ENCODE measurements at regions not wholly inside any gene's neighbourhood (a gene's known extent, or its start where the extent isn't known, plus 50 kb on each side); places are given as distances from the start of the nearest gene placed in this dataset.
"Not testable (repeated sequence)": the region's sequence is repeated elsewhere in the genome, so short reads cannot be mapped to it uniquely, and the experiment has no call there.

DNA sequence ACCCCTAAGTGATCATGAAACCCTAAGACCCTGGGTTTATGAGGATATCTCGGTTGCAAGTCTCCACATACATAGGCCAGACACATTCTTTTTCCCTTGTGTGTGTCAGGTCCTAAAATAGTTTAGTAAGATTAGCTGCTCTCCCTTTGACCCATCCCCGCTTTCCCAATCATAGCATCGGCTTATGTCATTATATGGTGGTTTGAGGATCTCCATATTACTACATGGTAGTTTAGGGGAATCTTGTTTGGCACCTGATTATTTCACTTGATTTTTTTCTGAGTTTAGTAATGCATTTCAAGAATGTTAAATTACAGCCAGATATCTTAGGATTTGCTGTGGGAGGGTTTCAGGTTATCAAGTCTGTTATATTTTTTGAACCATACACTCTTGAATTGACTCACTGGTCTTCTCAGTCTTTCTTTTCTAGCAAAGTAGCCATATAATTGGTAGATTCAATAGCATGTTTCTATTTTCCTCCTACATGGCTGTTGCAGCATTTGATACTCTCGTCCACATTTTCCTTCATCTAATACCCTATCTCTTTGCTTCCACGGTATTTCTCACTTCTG is 68.3 kb upstream of the TRHDE start:
- no CpG with 5 or more reads among the region's 5 CpGs for WGBS (ENCODE audit: insufficient coverage)

DNA sequence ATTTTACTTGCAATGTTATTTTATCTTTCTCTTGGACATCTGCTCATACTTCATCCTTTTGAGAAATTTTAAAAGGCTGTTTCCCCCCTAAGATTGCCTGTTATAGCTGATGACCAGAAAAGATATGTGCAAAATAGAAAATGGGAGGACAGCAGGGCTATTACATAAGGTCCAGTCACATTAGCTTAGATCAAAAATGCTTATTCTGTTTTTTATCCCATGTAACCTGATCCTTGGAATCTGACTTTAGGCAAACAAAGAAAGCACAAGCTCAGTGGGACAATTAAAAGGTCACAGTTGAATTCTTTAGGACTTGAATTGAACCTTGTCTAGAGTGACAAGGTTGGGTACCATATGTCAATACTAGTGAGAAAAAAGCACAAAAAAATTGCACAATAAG is 65.1 kb upstream of the TRHDE start:
- DNase-seq (no peak), ATAC-seq (replicated peaks in 1 of 4) (no peak)
- CTCF ChIA-PET, result no interaction called here
- POLR2A ChIA-PET, result no interaction called here
- no peaks in the 10 kb centered on the region for H3K27me3 ChIP-seq (replicated peaks in 1 of 2; ENCODE audit: control insufficient read depth in 2 of 2, extremely low read depth in 1 of 2, insufficient read depth in 2 of 2, low read length in 1 of 2)
- no peaks in the 10 kb centered on the region for H3K4me1 ChIP-seq (ENCODE audit: control insufficient read depth in 1 of 2, extremely low read depth in 1 of 2, insufficient read depth in 2 of 2, low read length in 2 of 2)
- H3K4me3 ChIP-seq (ENCODE audit: control insufficient read depth in 1 of 2, extremely low read depth in 1 of 2, low read length in 1 of 2), result no peak overlapping the region
- H3K4me1 Mint-ChIP-seq, result no peaks in the 10 kb centered on the region
- no peaks in the 10 kb centered on the region for H3K9me3 ChIP-seq
- H3K27ac ChIP-seq (ENCODE audit: low read length), result no peak overlapping the region
- no peaks in the 10 kb centered on the region for H3K27me3 Mint-ChIP-seq
- no peak overlapping the region for H3K27ac Mint-ChIP-seq
- H3K9me3 Mint-ChIP-seq, result peaks cover 0 to 6% (median 4%) of the 10 kb centered on the region in 3 donors
- no peak overlapping the region for H3K4me3 Mint-ChIP-seq
- no peaks in the 10 kb centered on the region for H3K36me3 Mint-ChIP-seq
- no peaks in the 10 kb centered on the region for H3K36me3 ChIP-seq (ENCODE audit: control insufficient read depth in 2 of 2, extremely low read depth in 1 of 2, insufficient read depth in 1 of 2, low read length in 1 of 2)

More for the DNA sequence above, 68.3 kb upstream of the TRHDE start:
- Mint-ChIP-seq H3K27ac (no peak overlapping the region), H3K4me1 (no peaks in the 10 kb centered on the region), H3K36me3 (no peaks in the 10 kb centered on the region), H3K4me3 (no peak overlapping the region), H3K27me3 (no peaks in the 10 kb centered on the region), H3K9me3 (peaks cover 0 to 12% (median 9%) of the 10 kb centered on the region in 3 donors)
- no peaks in the 10 kb centered on the region for H3K4me1 ChIP-seq (ENCODE audit: control insufficient read depth in 1 of 2, extremely low read depth in 1 of 2, insufficient read depth in 2 of 2, low read length in 2 of 2)
- no peak overlapping the region for H3K27ac ChIP-seq (ENCODE audit: low read length)
- ATAC-seq (replicated peaks in 1 of 4) (no peak), DNase-seq (no peak)
- H3K36me3 ChIP-seq (ENCODE audit: control insufficient read depth in 2 of 2, extremely low read depth in 1 of 2, insufficient read depth in 1 of 2, low read length in 1 of 2), result no peaks in the 10 kb centered on the region
- H3K27me3 ChIP-seq (replicated peaks in 1 of 2; ENCODE audit: control insufficient read depth in 2 of 2, extremely low read depth in 1 of 2, insufficient read depth in 2 of 2, low read length in 1 of 2), result no peaks in the 10 kb centered on the region
- ChIA-PET CTCF (no interaction called here), POLR2A (no interaction called here)
- H3K4me3 ChIP-seq (ENCODE audit: control insufficient read depth in 1 of 2, extremely low read depth in 1 of 2, low read length in 1 of 2), result no peak overlapping the region
- H3K9me3 ChIP-seq, result no peaks in the 10 kb centered on the region

DNA sequence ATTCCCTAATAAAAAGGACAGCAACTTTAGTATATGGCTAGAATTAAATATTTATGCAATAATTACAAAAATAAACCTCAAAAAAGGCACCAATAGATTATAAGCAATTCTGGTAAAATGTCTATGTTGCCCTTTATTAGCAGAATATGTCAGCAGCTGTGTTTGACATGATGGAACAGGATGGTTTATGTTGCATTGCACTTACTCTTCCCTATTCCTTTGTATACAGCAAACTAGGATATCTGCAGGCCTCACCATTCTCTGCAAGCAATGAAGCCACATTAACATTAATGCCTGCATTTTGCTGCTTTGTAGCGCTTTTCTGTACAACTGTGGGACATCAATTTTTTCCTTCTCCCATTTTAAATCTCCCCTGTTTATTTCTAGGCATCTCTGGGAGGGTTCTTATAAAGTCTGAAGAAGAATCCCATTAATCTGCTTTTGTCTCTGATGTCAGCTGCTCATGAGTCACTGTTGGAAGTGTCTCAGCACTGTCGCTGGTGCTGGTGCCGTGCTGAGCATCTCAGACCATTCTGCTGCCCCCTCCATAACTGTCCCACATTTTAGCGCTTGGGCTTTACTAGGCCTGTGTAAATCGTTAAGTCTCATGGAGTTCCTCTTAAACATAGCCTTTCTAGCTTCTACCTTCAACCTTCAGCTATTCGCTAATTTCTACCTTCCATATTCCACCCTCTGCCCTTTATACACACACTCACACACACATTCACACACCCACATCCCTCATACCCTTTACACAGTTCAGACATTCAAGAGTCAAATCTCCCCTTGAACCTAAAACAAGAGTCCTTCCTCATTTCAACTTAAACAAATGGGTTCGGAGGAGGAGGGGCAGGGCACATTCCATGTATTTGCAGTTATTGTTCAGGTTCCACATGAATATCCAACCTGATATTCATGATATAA is 64.4 kb upstream of the TRHDE start:
- ATAC-seq (replicated peaks in 1 of 4) (no peak), DNase-seq (no peak)
- 81% methylated on average over 5 of the region's 7 CpGs for WGBS (ENCODE audit: insufficient coverage)
- H3K4me3 ChIP-seq (ENCODE audit: control insufficient read depth in 1 of 2, extremely low read depth in 1 of 2, low read length in 1 of 2), result no peak overlapping the region
- Mint-ChIP-seq H3K27me3 (no peaks in the 10 kb centered on the region), H3K4me1 (no peaks in the 10 kb centered on the region), H3K36me3 (no peaks in the 10 kb centered on the region), H3K9me3 (peaks cover 0 to 6% (median 4%) of the 10 kb centered on the region in 3 donors), H3K27ac (no peak overlapping the region), H3K4me3 (no peak overlapping the region)
- H3K27ac ChIP-seq (ENCODE audit: low read length), result no peak overlapping the region
- CTCF ChIA-PET, result no interaction called here
- no peaks in the 10 kb centered on the region for H3K9me3 ChIP-seq
- H3K27me3 ChIP-seq (replicated peaks in 1 of 2; ENCODE audit: control insufficient read depth in 2 of 2, extremely low read depth in 1 of 2, insufficient read depth in 2 of 2, low read length in 1 of 2), result no peaks in the 10 kb centered on the region
- H3K36me3 ChIP-seq (ENCODE audit: control insufficient read depth in 2 of 2, extremely low read depth in 1 of 2, insufficient read depth in 1 of 2, low read length in 1 of 2), result no peaks in the 10 kb centered on the region
- H3K4me1 ChIP-seq (ENCODE audit: control insufficient read depth in 1 of 2, extremely low read depth in 1 of 2, insufficient read depth in 2 of 2, low read length in 2 of 2), result no peaks in the 10 kb centered on the region
- POLR2A ChIA-PET, result no interaction called here

DNA sequence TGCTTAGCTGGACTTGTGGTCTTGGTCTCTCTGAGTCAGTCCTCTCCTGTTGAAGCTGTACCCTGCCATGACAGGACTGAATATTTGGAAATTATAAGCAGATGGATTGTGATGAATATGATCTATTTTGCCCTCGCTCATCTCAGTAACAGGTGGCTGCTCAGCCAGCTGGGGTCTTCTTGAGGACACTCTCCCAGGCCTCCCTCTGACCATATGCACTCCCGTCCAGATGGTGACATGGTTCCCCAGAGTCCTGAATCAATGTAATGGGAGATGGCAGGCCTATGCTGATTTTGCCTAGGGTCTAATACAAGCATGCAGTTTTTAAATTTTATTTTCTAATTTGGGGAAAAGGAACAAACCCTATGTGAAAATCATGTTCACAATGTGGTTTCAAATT is 63.1 kb upstream of the TRHDE start:
- ChIA-PET POLR2A (no interaction called here), CTCF (no interaction called here)
- no peak overlapping the region for H3K4me3 ChIP-seq (ENCODE audit: control insufficient read depth in 1 of 2, extremely low read depth in 1 of 2, low read length in 1 of 2)
- ATAC-seq (replicated peaks in 1 of 4) (no peak), DNase-seq (no peak)
- H3K9me3 ChIP-seq, result no peaks in the 10 kb centered on the region
- H3K4me3 Mint-ChIP-seq, result no peak overlapping the region
- H3K4me1 Mint-ChIP-seq, result no peaks in the 10 kb centered on the region
- H3K4me1 ChIP-seq (ENCODE audit: control insufficient read depth in 1 of 2, extremely low read depth in 1 of 2, insufficient read depth in 2 of 2, low read length in 2 of 2), result no peaks in the 10 kb centered on the region
- no peak overlapping the region for H3K27ac ChIP-seq (ENCODE audit: low read length)
- no peak overlapping the region for H3K27ac Mint-ChIP-seq
- no peaks in the 10 kb centered on the region for H3K36me3 Mint-ChIP-seq
- no peaks in the 10 kb centered on the region for H3K27me3 ChIP-seq (replicated peaks in 1 of 2; ENCODE audit: control insufficient read depth in 2 of 2, extremely low read depth in 1 of 2, insufficient read depth in 2 of 2, low read length in 1 of 2)
- no CpG with 5 or more reads among the region's 2 CpGs for WGBS (ENCODE audit: insufficient coverage)
- peaks cover 0 to 6% (median 0%) of the 10 kb centered on the region in 3 donors for H3K9me3 Mint-ChIP-seq
- H3K27me3 Mint-ChIP-seq, result no peaks in the 10 kb centered on the region
- no peaks in the 10 kb centered on the region for H3K36me3 ChIP-seq (ENCODE audit: control insufficient read depth in 2 of 2, extremely low read depth in 1 of 2, insufficient read depth in 1 of 2, low read length in 1 of 2)

DNA sequence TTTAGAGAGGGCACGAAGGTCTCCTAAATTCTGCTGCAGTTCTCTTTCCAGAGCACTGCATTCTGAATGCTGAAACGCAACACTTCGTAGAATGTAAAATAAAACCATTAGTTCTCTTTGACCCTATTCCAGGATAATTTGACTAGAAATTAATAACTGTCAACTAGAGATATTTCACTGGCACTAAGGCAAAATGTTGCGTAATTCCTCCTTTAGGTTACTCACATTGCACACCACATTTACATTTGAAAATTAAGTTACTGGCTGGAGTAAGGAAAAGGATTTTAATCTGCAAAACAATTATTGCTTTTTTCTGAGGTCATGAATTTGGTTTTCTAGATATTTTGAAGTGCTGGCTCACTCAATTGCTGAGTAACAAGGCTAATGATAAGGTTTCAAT is 58.0 kb upstream of the TRHDE start:
- H3K4me3 Mint-ChIP-seq, result no peak overlapping the region
- Histone ChIP-seq H3K4me1 (ENCODE audit: control insufficient read depth in 1 of 2, extremely low read depth in 1 of 2, insufficient read depth in 2 of 2, low read length in 2 of 2) (no peaks in the 10 kb centered on the region), H3K9me3 (no peaks in the 10 kb centered on the region), H3K27ac (ENCODE audit: low read length) (no peak overlapping the region), H3K36me3 (ENCODE audit: control insufficient read depth in 2 of 2, extremely low read depth in 1 of 2, insufficient read depth in 1 of 2, low read length in 1 of 2) (no peaks in the 10 kb centered on the region), H3K4me3 (ENCODE audit: control insufficient read depth in 1 of 2, extremely low read depth in 1 of 2, low read length in 1 of 2) (no peak overlapping the region), H3K27me3 (replicated peaks in 1 of 2; ENCODE audit: control insufficient read depth in 2 of 2, extremely low read depth in 1 of 2, insufficient read depth in 2 of 2, low read length in 1 of 2) (no peaks in the 10 kb centered on the region)
- H3K27ac Mint-ChIP-seq, result no peak overlapping the region
- CTCF ChIA-PET, result no interaction called here
- POLR2A ChIA-PET, result no interaction called here
- H3K27me3 Mint-ChIP-seq, result no peaks in the 10 kb centered on the region
- H3K36me3 Mint-ChIP-seq, result no peaks in the 10 kb centered on the region
- ATAC-seq (replicated peaks in 1 of 4) (no peak), DNase-seq (no peak)
- no peaks in the 10 kb centered on the region for H3K4me1 Mint-ChIP-seq
- H3K9me3 Mint-ChIP-seq, result no peaks in the 10 kb centered on the region
- WGBS (ENCODE audit: insufficient coverage), result no CpG with 5 or more reads among the region's 4 CpGs

DNA sequence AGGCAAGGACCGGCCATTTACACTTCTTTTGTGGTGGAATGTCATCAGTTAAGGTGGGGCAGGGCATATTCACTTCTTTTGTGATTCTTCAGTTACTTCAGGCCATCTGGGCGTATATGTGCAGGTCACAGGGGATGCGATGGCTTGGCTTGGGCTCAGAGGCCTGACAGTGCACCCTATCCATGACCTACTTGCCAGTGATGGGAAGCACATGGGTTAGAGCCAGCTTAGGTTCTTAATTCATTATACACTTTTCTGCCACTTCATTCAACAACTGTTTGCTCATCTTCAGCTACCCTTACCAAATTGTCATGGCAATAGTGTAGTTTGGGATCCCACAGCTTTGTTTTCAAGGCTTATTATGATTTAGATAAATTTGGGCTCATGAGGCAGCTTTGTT is 56.9 kb upstream of the TRHDE start:
- DNase-seq; H3K36me3 Mint-ChIP-seq; H3K27me3 Mint-ChIP-seq; H3K27me3 ChIP-seq (replicated peaks in 1 of 2; ENCODE audit: control insufficient read depth in 2 of 2, extremely low read depth in 1 of 2, insufficient read depth in 2 of 2, low read length in 1 of 2); H3K27ac Mint-ChIP-seq; H3K36me3 ChIP-seq (ENCODE audit: control insufficient read depth in 2 of 2, extremely low read depth in 1 of 2, insufficient read depth in 1 of 2, low read length in 1 of 2); H3K9me3 Mint-ChIP-seq; POLR2A ChIA-PET; H3K4me3 Mint-ChIP-seq; H3K27ac ChIP-seq (ENCODE audit: low read length); ATAC-seq (replicated peaks in 1 of 4); H3K4me1 ChIP-seq (ENCODE audit: control insufficient read depth in 1 of 2, extremely low read depth in 1 of 2, insufficient read depth in 2 of 2, low read length in 2 of 2); CTCF ChIA-PET; H3K4me3 ChIP-seq (ENCODE audit: control insufficient read depth in 1 of 2, extremely low read depth in 1 of 2, low read length in 1 of 2); H3K9me3 ChIP-seq; H3K4me1 Mint-ChIP-seq: not testable (repeated sequence)
- WGBS (ENCODE audit: insufficient coverage), result no CpG with 5 or more reads among the region's 3 CpGs

Data from T-cell (primary cell).